Chondrocyte (in vitro differentiated cells): ENCODE measurements at regions not wholly inside any gene's neighbourhood (a gene's known extent, or its start where the extent isn't known, plus 50 kb on each side); places are given as distances from the start of the nearest gene placed in this dataset.

Source experiments
- DNase-seq: peaks from one replicate; pipeline ENCODE4 v3.0.0; 2021; ENCODE audit warnings: mixed read lengths, low spot score
- H3K27ac Mint-ChIP-seq: one replicate; pipeline ENCODE4 v1.8.0; 2021; ENCODE audit warnings: mild to moderate bottlenecking, moderate library complexity, mixed read lengths; ENCODE audit not compliant: unreplicated experiment
- H3K27me3 Mint-ChIP-seq: 2 replicates; pipeline ENCODE4 v1.8.0; 2021; ENCODE audit warnings: low read depth, mixed read lengths
- H3K36me3 Mint-ChIP-seq: 2 replicates; pipeline ENCODE4 v1.8.0; 2021; ENCODE audit warnings: low read depth, mixed read lengths
- H3K4me1 Mint-ChIP-seq: 2 replicates; pipeline ENCODE4 v1.8.0; 2021; ENCODE audit warnings: low read depth, mild to moderate bottlenecking, mixed read lengths
- H3K4me3 Mint-ChIP-seq: one replicate; pipeline ENCODE4 v1.8.0; 2021; ENCODE audit warnings: mild to moderate bottlenecking, moderate library complexity, mixed read lengths; ENCODE audit not compliant: unreplicated experiment
- H3K9me3 Mint-ChIP-seq: 2 replicates; pipeline ENCODE4 v1.8.0; 2021; ENCODE audit warnings: low read depth, mixed read lengths
- TF ChIP-seq, protein P1 (sequence below): fragments of 200-600 bp; sonication (generic); IDR thresholded peaks from 2 replicates; pipeline ENCODE4 v1.5.0; 2021; ENCODE audit warnings: antibody characterized with exemption, mild to moderate bottlenecking, moderate library complexity

DNA sequence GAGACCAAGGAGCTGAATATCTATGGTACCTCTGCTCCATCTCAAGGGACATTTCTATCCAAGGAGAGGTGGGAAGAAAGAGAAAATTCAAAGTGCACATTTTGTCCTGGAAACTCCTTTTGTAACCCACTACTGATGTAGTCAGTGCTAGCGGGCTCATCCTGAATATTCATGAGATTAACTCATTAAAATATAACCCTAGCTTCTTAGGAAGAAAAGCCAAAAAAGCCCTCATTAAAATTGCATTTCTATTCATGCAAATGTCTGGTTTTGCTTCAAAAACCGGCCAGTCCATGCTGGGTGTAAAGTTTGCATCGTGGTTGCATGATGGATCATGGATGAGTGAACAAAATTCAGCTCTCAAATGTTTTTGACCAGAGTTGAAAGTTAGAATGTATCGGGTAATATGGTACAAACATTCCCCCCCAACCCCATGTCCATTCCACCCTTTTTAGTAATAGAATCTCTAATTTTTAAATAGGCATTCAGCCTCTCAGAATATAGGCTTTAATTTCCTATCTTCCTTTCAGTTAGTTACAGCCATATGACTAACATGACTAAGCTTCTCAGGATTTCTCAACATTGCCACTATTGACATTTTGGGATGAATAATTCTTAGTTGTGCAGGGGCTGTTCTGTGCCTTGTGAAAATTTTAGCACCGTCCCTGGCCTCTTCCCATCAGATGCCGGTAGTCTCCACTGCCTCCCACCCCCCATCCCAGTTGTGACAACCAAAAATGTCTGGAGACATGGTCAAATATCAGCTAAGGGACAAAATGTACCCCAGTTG is 104.2 kb upstream of the RND3 start:
- TF ChIP-seq, protein P1, sequence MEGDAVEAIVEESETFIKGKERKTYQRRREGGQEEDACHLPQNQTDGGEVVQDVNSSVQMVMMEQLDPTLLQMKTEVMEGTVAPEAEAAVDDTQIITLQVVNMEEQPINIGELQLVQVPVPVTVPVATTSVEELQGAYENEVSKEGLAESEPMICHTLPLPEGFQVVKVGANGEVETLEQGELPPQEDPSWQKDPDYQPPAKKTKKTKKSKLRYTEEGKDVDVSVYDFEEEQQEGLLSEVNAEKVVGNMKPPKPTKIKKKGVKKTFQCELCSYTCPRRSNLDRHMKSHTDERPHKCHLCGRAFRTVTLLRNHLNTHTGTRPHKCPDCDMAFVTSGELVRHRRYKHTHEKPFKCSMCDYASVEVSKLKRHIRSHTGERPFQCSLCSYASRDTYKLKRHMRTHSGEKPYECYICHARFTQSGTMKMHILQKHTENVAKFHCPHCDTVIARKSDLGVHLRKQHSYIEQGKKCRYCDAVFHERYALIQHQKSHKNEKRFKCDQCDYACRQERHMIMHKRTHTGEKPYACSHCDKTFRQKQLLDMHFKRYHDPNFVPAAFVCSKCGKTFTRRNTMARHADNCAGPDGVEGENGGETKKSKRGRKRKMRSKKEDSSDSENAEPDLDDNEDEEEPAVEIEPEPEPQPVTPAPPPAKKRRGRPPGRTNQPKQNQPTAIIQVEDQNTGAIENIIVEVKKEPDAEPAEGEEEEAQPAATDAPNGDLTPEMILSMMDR, result no peak
- peak overlapping the region; percentile 96 for H3K27ac Mint-ChIP-seq
- no peak for DNase-seq
- H3K9me3 Mint-ChIP-seq, result peaks cover 2% of the 10 kb centered on the region
- no peaks in the 10 kb centered on the region for H3K36me3 Mint-ChIP-seq
- peaks cover 74% of the 10 kb centered on the region for H3K4me1 Mint-ChIP-seq
- H3K4me3 Mint-ChIP-seq, result no peak overlapping the region
- H3K27me3 Mint-ChIP-seq, result no peaks in the 10 kb centered on the region

- H3K4me1 Mint-ChIP-seq, result peaks cover 71% of the 10 kb centered on the region
- no peak overlapping the region for H3K4me3 Mint-ChIP-seq
- TF ChIP-seq, protein P1, result no peak
- no peak for DNase-seq
- H3K27ac Mint-ChIP-seq, result peak overlapping the region; percentile 1
- no peaks in the 10 kb centered on the region for H3K27me3 Mint-ChIP-seq
- H3K36me3 Mint-ChIP-seq, result no peaks in the 10 kb centered on the region
- no peaks in the 10 kb centered on the region for H3K9me3 Mint-ChIP-seq
Observed at GRCh38 chr2:150589681-150590080, 102.2 kb upstream of the RND3 start.

- no peaks in the 10 kb centered on the region for H3K36me3 Mint-ChIP-seq
- no peaks in the 10 kb centered on the region for H3K27me3 Mint-ChIP-seq
- H3K9me3 Mint-ChIP-seq, result no peaks in the 10 kb centered on the region
- no peak overlapping the region for H3K27ac Mint-ChIP-seq
- TF ChIP-seq, protein P1, result no peak
- H3K4me3 Mint-ChIP-seq, result no peak overlapping the region
- DNase-seq, result no peak
- H3K4me1 Mint-ChIP-seq, result peaks cover 70% of the 10 kb centered on the region
Observed at GRCh38 chr2:150588506-150588870, 101.0 kb upstream of the RND3 start.

GRCh38 chr2:150587547-150588505 is 100.4 kb upstream of the RND3 start:
- DNase-seq, result no peak
- H3K9me3 Mint-ChIP-seq, result peaks cover 5% of the 10 kb centered on the region
- no peaks in the 10 kb centered on the region for H3K36me3 Mint-ChIP-seq
- no peaks in the 10 kb centered on the region for H3K27me3 Mint-ChIP-seq
- H3K27ac Mint-ChIP-seq, result peak overlapping the region; percentile 60
- TF ChIP-seq, protein P1, result peak; percentile 13
- no peak overlapping the region for H3K4me3 Mint-ChIP-seq
- peaks cover 64% of the 10 kb centered on the region for H3K4me1 Mint-ChIP-seq

DNA sequence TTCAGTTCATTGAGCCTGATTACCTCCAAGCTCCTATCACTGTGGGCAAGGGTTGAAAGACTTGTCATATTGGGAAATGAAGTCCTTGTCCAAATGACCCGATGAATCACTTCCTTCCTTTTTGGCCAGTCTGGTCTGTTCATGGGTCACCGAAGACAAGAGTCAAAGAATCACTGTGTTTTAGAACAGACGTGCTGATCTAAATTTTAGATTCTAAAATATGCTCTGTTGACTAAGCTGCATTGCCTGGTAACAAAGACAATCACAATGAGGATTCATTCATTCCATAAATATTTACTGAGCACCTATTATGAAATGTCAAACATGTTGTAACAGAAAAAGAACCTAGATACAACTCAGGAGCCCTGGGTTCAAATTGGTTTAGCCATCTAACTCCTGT is 99.4 kb upstream of the RND3 start:
- Mint-ChIP-seq H3K36me3 (no peaks in the 10 kb centered on the region), H3K27me3 (no peaks in the 10 kb centered on the region), H3K9me3 (peaks cover 6% of the 10 kb centered on the region), H3K4me1 (peaks cover 56% of the 10 kb centered on the region), H3K4me3 (no peak overlapping the region), H3K27ac (peak overlapping the region; percentile 45)
- DNase-seq, result no peak
- TF ChIP-seq, protein P1, result no peak
